WTC11 (cell line): ENCODE measurements at regions not wholly inside any gene's neighbourhood (a gene's known extent, or its start where the extent isn't known, plus 50 kb on each side); places are given as distances from the start of the nearest gene placed in this dataset.

Experiments used
- ATAC-seq: fragments of 200-7000 bp; cut with Tn5 transposase; 2 replicates; pipeline ENCODE4 v1.10.0; 2021; ENCODE audit warnings: mild to moderate bottlenecking, moderate library complexity
- CTCF ChIA-PET: fragments of 300-600 bp; sonication (Branson Sonifier 250); formaldehyde crosslinking; loops from one replicate; lab custom pipeline; 2021; ENCODE audit warnings: antibody characterized with exemption; lab: Charles Lee
- POLR2A ChIA-PET: fragments of 350-600 bp; sonication (Branson Sonifier 250); formaldehyde crosslinking; loops from one replicate; lab custom pipeline; 2021; ENCODE audit warnings: antibody characterized with exemption; lab: Charles Lee
- DNase-seq: peaks from one replicate; pipeline ENCODE4 v3.0.0; 2021; ENCODE audit warnings: low spot score
- H3K27ac Mint-ChIP-seq: 2 replicates; pipeline ENCODE4 v1.8.0; 2021; ENCODE audit warnings: mixed read lengths
- H3K27me3 Mint-ChIP-seq: 2 replicates; pipeline ENCODE4 v1.8.0; 2021; ENCODE audit warnings: low read depth, mild to moderate bottlenecking, moderate library complexity, mixed read lengths
- H3K36me3 Mint-ChIP-seq: 2 replicates; pipeline ENCODE4 v1.8.0; 2021; ENCODE audit warnings: mixed read lengths
- H3K4me1 Mint-ChIP-seq: 2 replicates; pipeline ENCODE4 v1.8.0; 2022; ENCODE audit warnings: mixed read lengths
- H3K4me3 Mint-ChIP-seq: 2 replicates; pipeline ENCODE4 v1.8.0; 2021; ENCODE audit warnings: mild to moderate bottlenecking, moderate library complexity, mixed read lengths
- H3K9me3 Mint-ChIP-seq: 2 replicates; pipeline ENCODE4 v1.8.0; 2021; ENCODE audit warnings: mixed read lengths
- CTCF ChIP-seq: fragments of 200-600 bp; IDR thresholded peaks from 2 replicates; pipeline ENCODE4 v1.8.0; 2022; ENCODE audit warnings: antibody characterized with exemption
- ELF4 ChIP-seq: sonication (generic); formaldehyde crosslinking; IDR thresholded peaks from 2 replicates; pipeline ENCODE4 v1.8.1; 2022; ENCODE audit warnings: low read depth, mild to moderate bottlenecking, moderate library complexity, missing genetic modification reagents
- FOXJ3 ChIP-seq: sonication (generic); formaldehyde crosslinking; IDR thresholded peaks from 2 replicates; pipeline ENCODE4 v1.9.0; 2021; ENCODE audit warnings: missing genetic modification reagents, mild to moderate bottlenecking, borderline replicate concordance
- HMGA2 ChIP-seq: fragments of 250-450 bp; sonication (Bioruptor Pico); IDR thresholded peaks from 2 replicates; pipeline ENCODE4 v1.4.0; 2021; ENCODE audit warnings: mild to moderate bottlenecking, moderate library complexity
- MXD4 ChIP-seq: fragments of 250-450 bp; sonication (Bioruptor Pico); IDR thresholded peaks from 2 replicates; pipeline ENCODE4 v1.8.0; 2021; ENCODE audit warnings: mild to moderate bottlenecking, moderate library complexity, borderline replicate concordance
- NR1H2 ChIP-seq: sonication (generic); formaldehyde crosslinking; IDR thresholded peaks from 2 replicates; pipeline ENCODE4 v1.9.0; 2021; ENCODE audit warnings: mild to moderate bottlenecking, moderate library complexity, missing genetic modification reagents
- OVOL2 ChIP-seq: fragments of 250-450 bp; sonication (Bioruptor Pico); IDR thresholded peaks from 2 replicates; pipeline ENCODE4 v1.9.0; 2021; ENCODE audit warnings: mild to moderate bottlenecking, borderline replicate concordance
- RORB ChIP-seq: fragments of 250-450 bp; sonication (Bioruptor Pico); IDR thresholded peaks from 2 replicates; pipeline ENCODE4 v1.9.0; 2021; ENCODE audit warnings: mild to moderate bottlenecking
- TCF7 ChIP-seq: sonication (generic); formaldehyde crosslinking; IDR thresholded peaks from 2 replicates; pipeline ENCODE4 v1.8.0; 2022; ENCODE audit warnings: mild to moderate bottlenecking, low read depth, missing genetic modification reagents, moderate library complexity
- TEAD4 ChIP-seq: sonication (generic); formaldehyde crosslinking; IDR thresholded peaks from 2 replicates; pipeline ENCODE4 v1.8.0; 2022; ENCODE audit warnings: mild to moderate bottlenecking, missing genetic modification reagents
- TP53 ChIP-seq: sonication (generic); formaldehyde crosslinking; IDR thresholded peaks from 2 replicates; pipeline ENCODE4 v1.8.1; 2023; ENCODE audit warnings: mild to moderate bottlenecking, missing genetic modification reagents
- ZNF121 ChIP-seq: sonication (generic); formaldehyde crosslinking; IDR thresholded peaks from 2 replicates; pipeline ENCODE4 v1.8.0; 2023; ENCODE audit warnings: missing genetic modification reagents
- ZNF138 ChIP-seq: sonication (generic); formaldehyde crosslinking; conservative IDR thresholded peaks from 2 replicates; pipeline ENCODE4 v1.8.1; 2022; ENCODE audit warnings: mild to moderate bottlenecking, moderate library complexity, missing genetic modification reagents
- ZNF219 ChIP-seq: sonication (generic); formaldehyde crosslinking; IDR thresholded peaks from 2 replicates; pipeline ENCODE4 v1.8.0; 2023; ENCODE audit warnings: missing genetic modification reagents, mild to moderate bottlenecking, borderline replicate concordance
- ZNF416 ChIP-seq: fragments of 250-450 bp; sonication (Bioruptor Pico); IDR thresholded peaks from 2 replicates; pipeline ENCODE4 v1.9.0; 2021; ENCODE audit warnings: mild to moderate bottlenecking, inconsistent platforms
- ZNF671 ChIP-seq: fragments of 250-450 bp; sonication (Bioruptor Pico); IDR thresholded peaks from 2 replicates; pipeline ENCODE4 v1.8.0; 2021; ENCODE audit warnings: mild to moderate bottlenecking
- TF ChIP-seq, protein P1 (sequence below): sonication (generic); formaldehyde crosslinking; IDR thresholded peaks from 2 replicates; pipeline ENCODE4 v1.8.1; 2023; ENCODE audit warnings: mild to moderate bottlenecking, missing genetic modification reagents, borderline replicate concordance
- TF ChIP-seq, protein P2 (sequence below): fragments of 250-450 bp; sonication (Bioruptor Pico); IDR thresholded peaks from 2 replicates; pipeline ENCODE4 v1.9.0; 2021; ENCODE audit warnings: moderate library complexity, mild to moderate bottlenecking, inconsistent platforms, borderline replicate concordance
- TF ChIP-seq, protein P3 (sequence below): sonication (generic); formaldehyde crosslinking; IDR thresholded peaks from 2 replicates; pipeline ENCODE4 v1.8.1; 2023; ENCODE audit warnings: mild to moderate bottlenecking, missing genetic modification reagents, moderate library complexity
- TF ChIP-seq, protein P4 (sequence below): sonication (generic); formaldehyde crosslinking; IDR thresholded peaks from 2 replicates; pipeline ENCODE4 v1.8.1; 2023; ENCODE audit warnings: mild to moderate bottlenecking, missing genetic modification reagents, moderate library complexity
- TF ChIP-seq, protein P5 (sequence below): fragments of 250-450 bp; sonication (Bioruptor Pico); IDR thresholded peaks from 2 replicates; pipeline ENCODE4 v2.1.2; 2022; ENCODE audit warnings: mild to moderate bottlenecking, moderate library complexity
- TF ChIP-seq, protein P6 (sequence below): sonication (generic); formaldehyde crosslinking; IDR thresholded peaks from 2 replicates; pipeline ENCODE4 v1.8.0; 2023; ENCODE audit warnings: mild to moderate bottlenecking, missing genetic modification reagents

GRCh38 chr4:53917729-53918128 is 146.7 kb downstream of the CHIC2 start:
- Mint-ChIP-seq H3K9me3 (peaks cover 3% of the 10 kb centered on the region; the same call in 1 of the 2 replicates), H3K36me3 (no peaks in the 10 kb centered on the region), H3K4me3 (no peak overlapping the region), H3K4me1 (peaks cover 17% of the 10 kb centered on the region), H3K27me3 (peaks cover 4% of the 10 kb centered on the region; the same call in 1 of the 2 replicates), H3K27ac (no peak overlapping the region)
- ATAC-seq: no peak
- ChIA-PET CTCF (no interaction called here), POLR2A (no interaction called here)
- no peak for DNase-seq
- TF ChIP-seq, protein P1, sequence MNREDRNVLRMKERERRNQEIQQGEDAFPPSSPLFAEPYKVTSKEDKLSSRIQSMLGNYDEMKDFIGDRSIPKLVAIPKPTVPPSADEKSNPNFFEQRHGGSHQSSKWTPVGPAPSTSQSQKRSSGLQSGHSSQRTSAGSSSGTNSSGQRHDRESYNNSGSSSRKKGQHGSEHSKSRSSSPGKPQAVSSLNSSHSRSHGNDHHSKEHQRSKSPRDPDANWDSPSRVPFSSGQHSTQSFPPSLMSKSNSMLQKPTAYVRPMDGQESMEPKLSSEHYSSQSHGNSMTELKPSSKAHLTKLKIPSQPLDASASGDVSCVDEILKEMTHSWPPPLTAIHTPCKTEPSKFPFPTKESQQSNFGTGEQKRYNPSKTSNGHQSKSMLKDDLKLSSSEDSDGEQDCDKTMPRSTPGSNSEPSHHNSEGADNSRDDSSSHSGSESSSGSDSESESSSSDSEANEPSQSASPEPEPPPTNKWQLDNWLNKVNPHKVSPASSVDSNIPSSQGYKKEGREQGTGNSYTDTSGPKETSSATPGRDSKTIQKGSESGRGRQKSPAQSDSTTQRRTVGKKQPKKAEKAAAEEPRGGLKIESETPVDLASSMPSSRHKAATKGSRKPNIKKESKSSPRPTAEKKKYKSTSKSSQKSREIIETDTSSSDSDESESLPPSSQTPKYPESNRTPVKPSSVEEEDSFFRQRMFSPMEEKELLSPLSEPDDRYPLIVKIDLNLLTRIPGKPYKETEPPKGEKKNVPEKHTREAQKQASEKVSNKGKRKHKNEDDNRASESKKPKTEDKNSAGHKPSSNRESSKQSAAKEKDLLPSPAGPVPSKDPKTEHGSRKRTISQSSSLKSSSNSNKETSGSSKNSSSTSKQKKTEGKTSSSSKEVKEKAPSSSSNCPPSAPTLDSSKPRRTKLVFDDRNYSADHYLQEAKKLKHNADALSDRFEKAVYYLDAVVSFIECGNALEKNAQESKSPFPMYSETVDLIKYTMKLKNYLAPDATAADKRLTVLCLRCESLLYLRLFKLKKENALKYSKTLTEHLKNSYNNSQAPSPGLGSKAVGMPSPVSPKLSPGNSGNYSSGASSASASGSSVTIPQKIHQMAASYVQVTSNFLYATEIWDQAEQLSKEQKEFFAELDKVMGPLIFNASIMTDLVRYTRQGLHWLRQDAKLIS: no peak
- TF ChIP-seq CTCF (no peak), ZNF121 (CRISPR knock-in tag) (no peak), FOXJ3 (CRISPR knock-in tag) (no peak), HMGA2 (no peak), ZNF219 (CRISPR knock-in tag) (no peak), NR1H2 (CRISPR knock-in tag) (no peak)
- TF ChIP-seq, protein P2, sequence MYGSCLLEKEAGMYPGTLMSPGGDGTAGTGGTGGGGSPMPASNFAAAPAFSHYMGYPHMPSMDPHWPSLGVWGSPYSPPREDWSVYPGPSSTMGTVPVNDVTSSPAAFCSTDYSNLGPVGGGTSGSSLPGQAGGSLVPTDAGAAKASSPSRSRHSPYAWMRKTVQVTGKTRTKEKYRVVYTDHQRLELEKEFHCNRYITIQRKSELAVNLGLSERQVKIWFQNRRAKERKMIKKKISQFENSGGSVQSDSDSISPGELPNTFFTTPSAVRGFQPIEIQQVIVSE (CRISPR knock-in tag): no peak
- TF ChIP-seq, protein P3, sequence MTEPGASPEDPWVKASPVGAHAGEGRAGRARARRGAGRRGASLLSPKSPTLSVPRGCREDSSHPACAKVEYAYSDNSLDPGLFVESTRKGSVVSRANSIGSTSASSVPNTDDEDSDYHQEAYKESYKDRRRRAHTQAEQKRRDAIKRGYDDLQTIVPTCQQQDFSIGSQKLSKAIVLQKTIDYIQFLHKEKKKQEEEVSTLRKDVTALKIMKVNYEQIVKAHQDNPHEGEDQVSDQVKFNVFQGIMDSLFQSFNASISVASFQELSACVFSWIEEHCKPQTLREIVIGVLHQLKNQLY (CRISPR knock-in tag): no peak
- TF ChIP-seq, protein P4, sequence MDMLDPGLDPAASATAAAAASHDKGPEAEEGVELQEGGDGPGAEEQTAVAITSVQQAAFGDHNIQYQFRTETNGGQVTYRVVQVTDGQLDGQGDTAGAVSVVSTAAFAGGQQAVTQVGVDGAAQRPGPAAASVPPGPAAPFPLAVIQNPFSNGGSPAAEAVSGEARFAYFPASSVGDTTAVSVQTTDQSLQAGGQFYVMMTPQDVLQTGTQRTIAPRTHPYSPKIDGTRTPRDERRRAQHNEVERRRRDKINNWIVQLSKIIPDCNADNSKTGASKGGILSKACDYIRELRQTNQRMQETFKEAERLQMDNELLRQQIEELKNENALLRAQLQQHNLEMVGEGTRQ (CRISPR knock-in tag): no peak

- Mint-ChIP-seq H3K27me3 (peaks cover 4% of the 10 kb centered on the region), H3K27ac (no peak overlapping the region), H3K4me1 (peaks cover 17% of the 10 kb centered on the region), H3K4me3 (no peak overlapping the region), H3K36me3 (no peaks in the 10 kb centered on the region), H3K9me3 (peaks cover 3% of the 10 kb centered on the region; the same call in 1 of the 2 replicates)
- ChIA-PET CTCF (no interaction called here), POLR2A (no interaction called here)
- no peak for ATAC-seq
- DNase-seq: no peak
- TF ChIP-seq FOXJ3 (CRISPR knock-in tag) (no peak), TEAD4 (CRISPR knock-in tag) (no peak), TCF7 (CRISPR knock-in tag) (no peak), ZNF671 (CRISPR knock-in tag) (no peak), RORB (CRISPR knock-in tag) (no peak), ZNF416 (no peak), ELF4 (CRISPR knock-in tag) (no peak), OVOL2 (no peak), ZNF138 (no peak), TP53 (CRISPR knock-in tag) (no peak), MXD4 (CRISPR knock-in tag) (no peak)
- TF ChIP-seq, protein P5, sequence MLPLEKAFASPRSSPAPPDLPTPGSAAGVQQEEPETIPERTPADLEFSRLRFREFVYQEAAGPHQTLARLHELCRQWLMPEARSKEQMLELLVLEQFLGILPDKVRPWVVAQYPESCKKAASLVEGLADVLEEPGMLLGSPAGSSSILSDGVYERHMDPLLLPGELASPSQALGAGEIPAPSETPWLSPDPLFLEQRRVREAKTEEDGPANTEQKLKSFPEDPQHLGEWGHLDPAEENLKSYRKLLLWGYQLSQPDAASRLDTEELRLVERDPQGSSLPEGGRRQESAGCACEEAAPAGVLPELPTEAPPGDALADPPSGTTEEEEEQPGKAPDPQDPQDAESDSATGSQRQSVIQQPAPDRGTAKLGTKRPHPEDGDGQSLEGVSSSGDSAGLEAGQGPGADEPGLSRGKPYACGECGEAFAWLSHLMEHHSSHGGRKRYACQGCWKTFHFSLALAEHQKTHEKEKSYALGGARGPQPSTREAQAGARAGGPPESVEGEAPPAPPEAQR (CRISPR knock-in tag): no peak
- TF ChIP-seq, protein P6, sequence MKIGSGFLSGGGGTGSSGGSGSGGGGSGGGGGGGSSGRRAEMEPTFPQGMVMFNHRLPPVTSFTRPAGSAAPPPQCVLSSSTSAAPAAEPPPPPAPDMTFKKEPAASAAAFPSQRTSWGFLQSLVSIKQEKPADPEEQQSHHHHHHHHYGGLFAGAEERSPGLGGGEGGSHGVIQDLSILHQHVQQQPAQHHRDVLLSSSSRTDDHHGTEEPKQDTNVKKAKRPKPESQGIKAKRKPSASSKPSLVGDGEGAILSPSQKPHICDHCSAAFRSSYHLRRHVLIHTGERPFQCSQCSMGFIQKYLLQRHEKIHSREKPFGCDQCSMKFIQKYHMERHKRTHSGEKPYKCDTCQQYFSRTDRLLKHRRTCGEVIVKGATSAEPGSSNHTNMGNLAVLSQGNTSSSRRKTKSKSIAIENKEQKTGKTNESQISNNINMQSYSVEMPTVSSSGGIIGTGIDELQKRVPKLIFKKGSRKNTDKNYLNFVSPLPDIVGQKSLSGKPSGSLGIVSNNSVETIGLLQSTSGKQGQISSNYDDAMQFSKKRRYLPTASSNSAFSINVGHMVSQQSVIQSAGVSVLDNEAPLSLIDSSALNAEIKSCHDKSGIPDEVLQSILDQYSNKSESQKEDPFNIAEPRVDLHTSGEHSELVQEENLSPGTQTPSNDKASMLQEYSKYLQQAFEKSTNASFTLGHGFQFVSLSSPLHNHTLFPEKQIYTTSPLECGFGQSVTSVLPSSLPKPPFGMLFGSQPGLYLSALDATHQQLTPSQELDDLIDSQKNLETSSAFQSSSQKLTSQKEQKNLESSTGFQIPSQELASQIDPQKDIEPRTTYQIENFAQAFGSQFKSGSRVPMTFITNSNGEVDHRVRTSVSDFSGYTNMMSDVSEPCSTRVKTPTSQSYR: no peak
- TF ChIP-seq, protein P4 (CRISPR knock-in tag): no peak
- TF ChIP-seq, protein P2 (CRISPR knock-in tag): no peak
Measured at GRCh38 chr4:53916431-53916889, 147.9 kb downstream of the CHIC2 start.
